ENCODE measurements at regions not wholly inside any gene's neighbourhood (a gene's known extent, or its start where the extent isn't known, plus 50 kb on each side); places are given as distances from the start of the nearest gene placed in this dataset.

GRCh38 chr18:68475883-68476282, 239.0 kb downstream of the TMX3 start:
- Histone ChIP-seq H3K36me3 (ENCODE audit: control insufficient read depth, insufficient read depth, low read length) (no peaks in the 10 kb centered on the region), H2AFZ (ENCODE audit: low read length) (no peak overlapping the region), H3K9me3 (ENCODE audit: control insufficient read depth, insufficient read depth, low read depth, low read length) (no peaks in the 10 kb centered on the region), H3K4me3 (replicated peaks in 1 of 4; ENCODE audit: control extremely low read depth in 1 of 4, insufficient read depth in 1 of 4, low read depth in 3 of 4, low read length in 4 of 4) (no peak overlapping the region), H4K20me1 (ENCODE audit: control insufficient read depth, extremely low read depth, insufficient read depth, low read length) (no peaks in the 10 kb centered on the region), H3K27ac (ENCODE audit: insufficient read depth, low read length) (no peak overlapping the region), H3K4me1 (ENCODE audit: control insufficient read depth, extremely low read depth, insufficient read depth, low read length) (no peaks in the 10 kb centered on the region), H3K4me2 (ENCODE audit: extremely low read depth, insufficient read depth, low read length) (no peak overlapping the region), H3K27me3 (ENCODE audit: control insufficient read depth, insufficient read depth, low read length) (no peaks in the 10 kb centered on the region), H3K9ac (ENCODE audit: insufficient read depth, low read length) (no peak overlapping the region), H3K79me2 (ENCODE audit: control insufficient read depth, insufficient read depth, low read length) (no peaks in the 10 kb centered on the region)
- DNase-seq (ENCODE audit: low read depth in 2 of 2) = no peak
- TF ChIP-seq CTCF (conservative IDR thresholded peaks at IDR 0.05 in 1 of 2, IDR thresholded peaks at IDR 0.05 in 1 of 2; ENCODE audit: low read depth in 1 of 2, low read length in 2 of 2) = no peak
- TF ChIP-seq EZH2 (IDR thresholded peaks at IDR 0.05; ENCODE audit: low read length, missing control alignments) = no peak

- H3K9me3 ChIP-seq (ENCODE audit: control insufficient read depth, insufficient read depth, low read depth, low read length) = no peaks in the 10 kb centered on the region
- H4K20me1 ChIP-seq (ENCODE audit: control insufficient read depth, extremely low read depth, insufficient read depth, low read length) = no peaks in the 10 kb centered on the region
- no peak for TF ChIP-seq CTCF (conservative IDR thresholded peaks at IDR 0.05 in 1 of 2, IDR thresholded peaks at IDR 0.05 in 1 of 2; ENCODE audit: low read depth in 1 of 2, low read length in 2 of 2)
- TF ChIP-seq EZH2 (IDR thresholded peaks at IDR 0.05; ENCODE audit: low read length, missing control alignments) = no peak
- H3K4me3 ChIP-seq (replicated peaks in 1 of 4; ENCODE audit: control extremely low read depth in 1 of 4, insufficient read depth in 1 of 4, low read depth in 3 of 4, low read length in 4 of 4) = no peak overlapping the region
- no peak overlapping the region for H2AFZ ChIP-seq (ENCODE audit: low read length)
- H3K4me2 ChIP-seq (ENCODE audit: extremely low read depth, insufficient read depth, low read length) = no peak overlapping the region
- no peaks in the 10 kb centered on the region for H3K36me3 ChIP-seq (ENCODE audit: control insufficient read depth, insufficient read depth, low read length)
- H3K4me1 ChIP-seq (ENCODE audit: control insufficient read depth, extremely low read depth, insufficient read depth, low read length) = no peaks in the 10 kb centered on the region
- peak in 1 of 2 donors; percentile 67 for DNase-seq (ENCODE audit: low read depth in 2 of 2)
- no peaks in the 10 kb centered on the region for H3K27me3 ChIP-seq (ENCODE audit: control insufficient read depth, insufficient read depth, low read length)
- H3K9ac ChIP-seq (ENCODE audit: insufficient read depth, low read length) = no peak overlapping the region
- H3K27ac ChIP-seq (ENCODE audit: insufficient read depth, low read length) = no peak overlapping the region
- H3K79me2 ChIP-seq (ENCODE audit: control insufficient read depth, insufficient read depth, low read length) = no peaks in the 10 kb centered on the region
Measured at GRCh38 chr18:68472701-68473295, 242.1 kb downstream of the TMX3 start.

GRCh38 chr18:68469049-68469625, 245.8 kb downstream of the TMX3 start:
- no peak overlapping the region for H3K9ac ChIP-seq (ENCODE audit: insufficient read depth, low read length)
- TF ChIP-seq CTCF (conservative IDR thresholded peaks at IDR 0.05 in 1 of 2, IDR thresholded peaks at IDR 0.05 in 1 of 2; ENCODE audit: low read depth in 1 of 2, low read length in 2 of 2) (no peak), EZH2 (IDR thresholded peaks at IDR 0.05; ENCODE audit: low read length, missing control alignments) (no peak)

More at GRCh38 chr18:68469049-68469625, 245.8 kb downstream of the TMX3 start:
- Histone ChIP-seq H3K4me1 (ENCODE audit: control insufficient read depth, extremely low read depth, insufficient read depth, low read length) (no peaks in the 10 kb centered on the region), H3K4me2 (ENCODE audit: extremely low read depth, insufficient read depth, low read length) (no peak overlapping the region), H3K27ac (ENCODE audit: insufficient read depth, low read length) (no peak overlapping the region), H4K20me1 (ENCODE audit: control insufficient read depth, extremely low read depth, insufficient read depth, low read length) (no peaks in the 10 kb centered on the region), H2AFZ (ENCODE audit: low read length) (no peak overlapping the region), H3K27me3 (ENCODE audit: control insufficient read depth, insufficient read depth, low read length) (no peaks in the 10 kb centered on the region), H3K36me3 (ENCODE audit: control insufficient read depth, insufficient read depth, low read length) (no peaks in the 10 kb centered on the region), H3K79me2 (ENCODE audit: control insufficient read depth, insufficient read depth, low read length) (no peaks in the 10 kb centered on the region), H3K4me3 (replicated peaks in 1 of 4; ENCODE audit: control extremely low read depth in 1 of 4, insufficient read depth in 1 of 4, low read depth in 3 of 4, low read length in 4 of 4) (no peak overlapping the region), H3K9me3 (ENCODE audit: control insufficient read depth, insufficient read depth, low read depth, low read length) (no peaks in the 10 kb centered on the region)
- DNase-seq (ENCODE audit: low read depth in 2 of 2) = no peak
